GM23338 (cell line): ENCODE measurements at regions not wholly inside any gene's neighbourhood (a gene's known extent, or its start where the extent isn't known, plus 50 kb on each side); places are given as distances from the start of the nearest gene placed in this dataset.

Source experiments
- ATAC-seq: fragments of 200-7000 bp; cut with Tn5 transposase; 3 replicates; pipeline ENCODE4 v1.9.1; 2020
- DNase-seq: peaks from one replicate; pipeline ENCODE4 v3.0.0-alpha.2; 2015; ENCODE audit warnings: low spot score
- H2AFZ ChIP-seq: fragments of 200-600 bp; sonication (generic); 2 replicates; pipeline ENCODE4 v1.8.0; 2016; ENCODE audit warnings: antibody characterized with exemption, mild to moderate bottlenecking, moderate library complexity
- H3F3A ChIP-seq: fragments of 200-600 bp; sonication (generic); replicated peaks from 2 replicates; pipeline ENCODE4 v1.8.0; 2017; ENCODE audit warnings: antibody characterized with exemption, mixed run types, low read depth
- H3K27ac ChIP-seq: fragments of 200-600 bp; sonication (generic); 2 replicates; pipeline ENCODE4 v1.6.1; 2016; ENCODE audit warnings: low read depth
- H3K27me3 ChIP-seq: fragments of 200-600 bp; sonication (generic); 2 replicates; pipeline ENCODE4 v1.8.0; 2016; ENCODE audit warnings: mild to moderate bottlenecking, mixed run types, moderate library complexity; ENCODE audit not compliant: insufficient read depth
- H3K36me3 ChIP-seq: fragments of 200-600 bp; sonication (generic); 2 replicates; pipeline ENCODE4 v1.8.0; 2016; ENCODE audit warnings: mild to moderate bottlenecking; ENCODE audit not compliant: insufficient read depth
- H3K4me1 ChIP-seq: fragments of 200-600 bp; sonication (generic); 2 replicates; pipeline ENCODE4 v1.8.0; 2016; ENCODE audit warnings: mild to moderate bottlenecking, moderate library complexity; ENCODE audit not compliant: insufficient read depth
- H3K4me2 ChIP-seq: fragments of 200-600 bp; sonication (generic); 2 replicates; pipeline ENCODE4 v1.7.1; 2017; ENCODE audit warnings: mixed run types
- H3K4me3 ChIP-seq: fragments of 200-600 bp; sonication (generic); 2 replicates; pipeline ENCODE4 v1.6.1; 2016; ENCODE audit warnings: mixed run types
- H3K79me2 ChIP-seq: fragments of 200-600 bp; sonication (generic); replicated peaks from 2 replicates; pipeline ENCODE4 v1.8.0; 2017; ENCODE audit warnings: mild to moderate bottlenecking; ENCODE audit not compliant: insufficient read depth
- H3K9me2 ChIP-seq: fragments of 200-600 bp; sonication (generic); 2 replicates; pipeline ENCODE4 v1.8.0; 2017; ENCODE audit not compliant: insufficient read depth
- H4K20me1 ChIP-seq: fragments of 200-600 bp; sonication (generic); replicated peaks from 2 replicates; pipeline ENCODE4 v1.8.0; 2017; ENCODE audit warnings: mild to moderate bottlenecking; ENCODE audit not compliant: insufficient read depth
- H3K27ac Mint-ChIP-seq: 2 replicates; pipeline ENCODE4 v1.8.0; 2020; ENCODE audit warnings: inconsistent platforms, mild to moderate bottlenecking, moderate library complexity, mixed read lengths
- H3K27me3 Mint-ChIP-seq: 3 replicates; pipeline ENCODE4 v1.8.0; 2022; ENCODE audit warnings: low read depth, mild to moderate bottlenecking, moderate library complexity, mixed read lengths, inconsistent platforms; ENCODE audit not compliant: insufficient read depth, poor library complexity
- H3K36me3 Mint-ChIP-seq: 3 replicates; pipeline ENCODE4 v1.8.0; 2021; ENCODE audit warnings: low read depth, mild to moderate bottlenecking, inconsistent platforms, moderate library complexity, mixed read lengths
- H3K4me1 Mint-ChIP-seq: 3 replicates; pipeline ENCODE4 v1.8.0; 2020; ENCODE audit warnings: mild to moderate bottlenecking, inconsistent platforms, mixed read lengths
- H3K4me3 Mint-ChIP-seq: 3 replicates; pipeline ENCODE4 v1.8.0; 2021; ENCODE audit warnings: moderate library complexity, mild to moderate bottlenecking, inconsistent platforms, mixed read lengths
- H3K9me3 Mint-ChIP-seq: 3 replicates; pipeline ENCODE4 v1.8.0; 2020; ENCODE audit warnings: moderate library complexity, mild to moderate bottlenecking, inconsistent platforms, mixed read lengths
- ETS1 ChIP-seq: IDR thresholded peaks from 2 replicates; pipeline ENCODE4 v1.6.1; 2016; ENCODE audit warnings: antibody characterized with exemption
- EZH2 ChIP-seq: fragments of 200-600 bp; sonication (generic); IDR thresholded peaks from one replicate; pipeline ENCODE4 v1.8.0; 2017; ENCODE audit warnings: antibody characterized with exemption, mild to moderate bottlenecking, low read depth; ENCODE audit not compliant: unreplicated experiment
- JUNB ChIP-seq: IDR thresholded peaks from one replicate; pipeline ENCODE4 v1.6.1; 2016; ENCODE audit warnings: antibody characterized with exemption; ENCODE audit not compliant: unreplicated experiment
- REST ChIP-seq: IDR thresholded peaks from one replicate; pipeline ENCODE4 v1.6.1; 2018; ENCODE audit warnings: antibody characterized with exemption; ENCODE audit not compliant: unreplicated experiment
- ZNF114 ChIP-seq: fragments of 250-450 bp; sonication (Bioruptor Pico); IDR thresholded peaks from 2 replicates; pipeline ENCODE4 v1.5.0; 2020; ENCODE audit warnings: mild to moderate bottlenecking, moderate library complexity
- ZNF462 ChIP-seq: fragments of 250-450 bp; sonication (Bioruptor Pico); IDR thresholded peaks from 2 replicates; pipeline ENCODE4 v1.5.0; 2020; ENCODE audit warnings: mild to moderate bottlenecking, moderate library complexity

GRCh38 chr17:77353684-77354419, 213.1 kb downstream of the SEC14L1 start:
- Histone ChIP-seq H3K4me1 (peaks cover 10% of the 10 kb centered on the region; the same call in 1 of the 2 replicates), H2AFZ (no peak overlapping the region), H3K4me3 (no peak overlapping the region), H3K36me3 (no peaks in the 10 kb centered on the region), H3K4me2 (no peak overlapping the region), H3K79me2 (no peaks in the 10 kb centered on the region; the same call in none of the 2 replicates), H4K20me1 (no peaks in the 10 kb centered on the region; the same call in 1 of the 2 replicates), H3F3A (peaks cover 8% of the 10 kb centered on the region), H3K27me3 (no peaks in the 10 kb centered on the region), H3K27ac (no peak overlapping the region), H3K9me2 (no peaks in the 10 kb centered on the region)
- peaks cover 15% of the 10 kb centered on the region for H3K36me3 Mint-ChIP-seq
- DNase-seq (no peak), ATAC-seq (no peak)
- TF ChIP-seq REST: no peak
- TF ChIP-seq JUNB: no peak
- TF ChIP-seq ETS1: no peak
- TF ChIP-seq EZH2: no peak
- no peak for TF ChIP-seq ZNF462 (CRISPR knock-in tag)
- no peak for TF ChIP-seq ZNF114 (CRISPR knock-in tag)
- peaks cover 43% of the 10 kb centered on the region for H3K27me3 Mint-ChIP-seq
- H3K4me1 Mint-ChIP-seq: peaks cover 28% of the 10 kb centered on the region
- no peak overlapping the region for H3K4me3 Mint-ChIP-seq
- H3K27ac Mint-ChIP-seq: no peak overlapping the region
- H3K9me3 Mint-ChIP-seq: peaks cover 25% of the 10 kb centered on the region
